DOHH2 (cell line): ENCODE measurements at regions not wholly inside any gene's neighbourhood (a gene's known extent, or its start where the extent isn't known, plus 50 kb on each side); places are given as distances from the start of the nearest gene placed in this dataset.

ENCODE experiments used
- CTCF ChIP-seq: fragments of 200-600 bp; sonication (generic); IDR thresholded peaks from one replicate; pipeline ENCODE4 v1.5.1; 2014; ENCODE audit warnings: antibody characterized with exemption, mild to moderate bottlenecking, low read depth, low read length; ENCODE audit not compliant: poor library complexity, severe bottlenecking
- EZH2phosphoT487 ChIP-seq: fragments of 200-600 bp; sonication (generic); IDR thresholded peaks from 2 replicates; pipeline ENCODE4 v1.6.1; 2017; ENCODE audit warnings: borderline replicate concordance, mild to moderate bottlenecking, antibody characterized with exemption, low read length, moderate library complexity, mixed read lengths

GRCh38 chr1:187817782-187818181, 989.0 kb downstream of the PLA2G4A start:
- peak; percentile 18 for TF ChIP-seq CTCF
- TF ChIP-seq EZH2phosphoT487, result no peak
